ENCODE measurements at regions not wholly inside any gene's neighbourhood (a gene's known extent, or its start where the extent isn't known, plus 50 kb on each side); places are given as distances from the start of the nearest gene placed in this dataset.
A peak's percentile ranks its signal among the peaks of the same experiment; 100 is the strongest.

DNA sequence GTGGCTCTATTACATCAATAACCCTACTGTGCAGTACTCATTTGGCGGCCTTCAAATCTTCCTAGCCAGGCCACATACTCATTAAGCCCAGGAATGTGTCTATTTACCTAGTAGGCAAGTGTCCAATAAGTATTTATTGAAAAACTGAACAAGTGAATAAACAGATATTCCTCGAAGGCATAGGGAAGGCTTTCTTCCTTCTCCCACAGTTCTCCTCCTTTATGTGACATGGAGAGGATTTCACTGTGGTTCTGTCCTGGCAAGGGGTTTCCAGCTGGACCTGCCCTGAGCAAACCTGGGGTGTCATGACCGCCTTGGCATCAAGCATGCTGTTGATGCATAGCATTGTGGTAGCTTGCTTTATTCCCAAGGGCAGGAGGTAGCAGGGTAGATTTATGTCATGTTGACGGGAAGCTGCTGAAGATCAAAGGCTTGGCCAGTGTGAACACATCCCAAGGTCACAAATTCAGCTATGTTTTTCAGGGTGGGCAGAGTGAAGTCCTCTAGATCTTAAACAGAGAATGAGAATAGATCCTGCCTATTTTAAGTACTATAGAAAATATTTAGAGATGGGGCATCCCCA lies 195.1 kb downstream of the INHBA start:
- H3K9me3 ChIP-seq = no peaks in the 10 kb centered on the region
- no peaks in the 10 kb centered on the region for H3K27me3 ChIP-seq

DNA sequence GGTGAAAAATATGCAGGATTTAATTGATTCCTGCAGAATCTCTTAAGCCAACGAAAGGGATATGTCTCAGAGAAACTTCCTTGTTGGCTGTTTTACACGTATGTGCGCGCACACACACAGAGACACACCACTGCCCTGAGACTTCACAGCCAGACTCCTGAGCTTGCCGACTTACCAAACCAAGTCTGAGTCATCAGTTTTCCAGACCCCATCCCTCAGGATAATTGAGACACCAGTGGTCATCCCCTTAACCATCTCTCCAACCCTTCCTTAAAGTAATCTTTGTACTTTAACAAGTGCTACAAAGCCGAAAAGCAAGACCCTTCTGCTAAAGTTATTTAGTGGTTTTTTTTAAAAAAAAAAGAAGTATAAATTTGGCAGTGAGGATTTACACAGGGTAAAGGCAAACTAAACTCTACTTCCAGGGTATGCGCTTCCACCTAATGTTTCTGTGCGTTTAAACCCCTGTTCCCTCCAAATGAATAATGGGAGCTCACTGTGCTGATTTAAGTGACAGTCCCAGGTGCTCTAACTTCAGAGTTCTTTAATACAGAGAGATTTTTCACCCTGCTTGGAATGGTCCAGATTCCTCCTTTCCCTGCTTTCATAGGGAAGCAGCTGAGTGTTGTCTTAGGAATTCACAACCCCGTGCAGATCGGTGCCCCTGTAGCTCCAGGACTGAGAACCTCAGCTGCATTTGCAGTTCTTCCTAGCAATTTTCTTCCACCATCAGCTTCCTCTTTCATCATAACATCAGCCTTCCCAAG lies 198.5 kb downstream of the INHBA start:
- H3K4me3 ChIP-seq (ENCODE audit: low read depth in 1 of 2, low read length in 1 of 2) = no peak overlapping the region
- H3K27ac ChIP-seq = no peak overlapping the region
- H3K9me3 ChIP-seq = no peaks in the 10 kb centered on the region
- no peaks in the 10 kb centered on the region for H3K27me3 ChIP-seq
- H3K36me3 ChIP-seq = no peaks in the 10 kb centered on the region
- TF ChIP-seq, protein P1, sequence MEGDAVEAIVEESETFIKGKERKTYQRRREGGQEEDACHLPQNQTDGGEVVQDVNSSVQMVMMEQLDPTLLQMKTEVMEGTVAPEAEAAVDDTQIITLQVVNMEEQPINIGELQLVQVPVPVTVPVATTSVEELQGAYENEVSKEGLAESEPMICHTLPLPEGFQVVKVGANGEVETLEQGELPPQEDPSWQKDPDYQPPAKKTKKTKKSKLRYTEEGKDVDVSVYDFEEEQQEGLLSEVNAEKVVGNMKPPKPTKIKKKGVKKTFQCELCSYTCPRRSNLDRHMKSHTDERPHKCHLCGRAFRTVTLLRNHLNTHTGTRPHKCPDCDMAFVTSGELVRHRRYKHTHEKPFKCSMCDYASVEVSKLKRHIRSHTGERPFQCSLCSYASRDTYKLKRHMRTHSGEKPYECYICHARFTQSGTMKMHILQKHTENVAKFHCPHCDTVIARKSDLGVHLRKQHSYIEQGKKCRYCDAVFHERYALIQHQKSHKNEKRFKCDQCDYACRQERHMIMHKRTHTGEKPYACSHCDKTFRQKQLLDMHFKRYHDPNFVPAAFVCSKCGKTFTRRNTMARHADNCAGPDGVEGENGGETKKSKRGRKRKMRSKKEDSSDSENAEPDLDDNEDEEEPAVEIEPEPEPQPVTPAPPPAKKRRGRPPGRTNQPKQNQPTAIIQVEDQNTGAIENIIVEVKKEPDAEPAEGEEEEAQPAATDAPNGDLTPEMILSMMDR (IDR thresholded peaks at IDR 0.05) = no peak
- peaks cover 22 to 30% of the 10 kb centered on the region in 2 experiments for H3K4me1 ChIP-seq (ENCODE audit: control insufficient read depth in 1 of 2, insufficient read depth in 1 of 2, low read depth in 1 of 2, low read length in 1 of 2)

More for the DNA sequence above, 195.1 kb downstream of the INHBA start:
- H3K4me3 ChIP-seq (ENCODE audit: low read depth in 1 of 2, low read length in 1 of 2) = no peak overlapping the region
- TF ChIP-seq, protein P1 (IDR thresholded peaks at IDR 0.05) = no peak
- H3K36me3 ChIP-seq = no peaks in the 10 kb centered on the region
- peak overlapping the region; percentile 61 for H3K27ac ChIP-seq
- peaks cover 22 to 30% of the 10 kb centered on the region in 2 experiments for H3K4me1 ChIP-seq (ENCODE audit: control insufficient read depth in 1 of 2, insufficient read depth in 1 of 2, low read depth in 1 of 2, low read length in 1 of 2)

DNA sequence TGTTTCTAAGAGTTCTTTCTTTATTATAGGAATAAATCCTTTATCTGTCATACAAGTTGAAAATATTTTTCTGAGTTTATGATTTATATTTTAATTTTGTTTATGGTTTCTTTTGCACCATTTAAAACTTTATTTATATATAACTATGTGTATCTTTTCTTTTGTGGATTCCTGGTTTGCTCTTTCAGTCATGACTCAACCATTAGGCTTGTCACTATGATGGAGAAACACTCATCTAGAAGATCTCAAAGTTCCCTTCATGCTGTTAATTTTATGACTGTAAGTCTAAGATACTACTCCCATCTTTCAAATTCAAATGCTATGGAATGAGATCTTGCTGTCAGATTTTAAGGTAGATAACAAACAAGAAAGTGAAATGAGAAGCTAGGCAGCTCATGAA lies 199.5 kb downstream of the INHBA start:
- Histone ChIP-seq H3K4me1 (ENCODE audit: control insufficient read depth in 1 of 2, insufficient read depth in 1 of 2, low read depth in 1 of 2, low read length in 1 of 2) (peaks cover 14 to 21% of the 10 kb centered on the region in 2 experiments), H3K4me3 (ENCODE audit: low read depth in 1 of 2, low read length in 1 of 2) (no peak overlapping the region), H3K27ac (no peak overlapping the region), H3K36me3 (no peaks in the 10 kb centered on the region), H3K9me3 (no peaks in the 10 kb centered on the region), H3K27me3 (no peaks in the 10 kb centered on the region)
- TF ChIP-seq, protein P1 (IDR thresholded peaks at IDR 0.05) = no peak

DNA sequence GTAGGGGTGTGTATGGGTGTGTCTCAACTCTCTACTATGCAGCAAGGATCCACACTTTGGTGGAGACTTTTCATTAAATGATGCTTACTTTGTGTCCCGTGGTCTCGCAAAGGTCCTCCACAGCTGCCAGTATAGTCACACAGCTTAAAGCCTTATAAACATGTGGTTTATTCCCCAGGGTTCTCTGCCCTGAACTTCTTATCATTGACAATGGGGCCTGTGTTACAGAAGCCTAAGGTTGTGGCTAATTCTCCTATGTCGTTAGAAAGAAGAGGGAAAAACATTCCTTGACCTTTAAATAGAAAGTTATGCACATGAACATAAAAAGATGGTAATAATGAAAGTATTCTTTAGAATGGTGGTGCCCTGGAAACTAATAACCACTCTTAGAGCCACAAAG lies 201.4 kb downstream of the INHBA start:
- Histone ChIP-seq H3K9me3 (no peaks in the 10 kb centered on the region), H3K4me1 (ENCODE audit: control insufficient read depth in 1 of 2, insufficient read depth in 1 of 2, low read depth in 1 of 2, low read length in 1 of 2) (peaks cover 7 to 14% of the 10 kb centered on the region in 2 experiments), H3K4me3 (ENCODE audit: low read depth in 1 of 2, low read length in 1 of 2) (no peak overlapping the region), H3K27ac (no peak overlapping the region), H3K36me3 (no peaks in the 10 kb centered on the region), H3K27me3 (no peaks in the 10 kb centered on the region)
- TF ChIP-seq, protein P1 (IDR thresholded peaks at IDR 0.05) = no peak

DNA sequence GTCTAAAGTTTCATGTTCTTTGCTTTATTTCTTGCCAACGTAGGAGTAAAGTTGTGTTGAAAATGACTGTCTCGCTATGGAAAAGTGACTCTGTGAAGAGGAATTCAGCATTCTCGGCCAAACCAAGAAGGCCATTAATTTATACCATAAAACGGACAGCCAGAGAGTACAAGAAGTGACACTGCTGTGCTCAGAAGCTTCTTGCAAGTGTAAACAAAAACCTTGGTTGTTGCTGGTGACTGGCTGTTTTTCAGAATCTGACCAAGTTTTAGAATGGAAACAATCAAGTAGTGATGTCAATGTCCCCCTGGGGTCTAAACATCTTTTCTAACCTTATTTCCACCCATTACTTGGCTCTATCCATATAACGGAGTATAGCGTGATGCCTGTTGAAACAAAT lies 201.9 kb downstream of the INHBA start:
- Histone ChIP-seq H3K27ac (no peak overlapping the region), H3K4me3 (ENCODE audit: low read depth in 1 of 2, low read length in 1 of 2) (no peak overlapping the region), H3K9me3 (no peaks in the 10 kb centered on the region), H3K4me1 (ENCODE audit: control insufficient read depth in 1 of 2, insufficient read depth in 1 of 2, low read depth in 1 of 2, low read length in 1 of 2) (peaks cover 7 to 14% of the 10 kb centered on the region in 2 experiments), H3K36me3 (no peaks in the 10 kb centered on the region), H3K27me3 (no peaks in the 10 kb centered on the region)
- TF ChIP-seq, protein P1 (IDR thresholded peaks at IDR 0.05) = no peak
